CD4-positive, alpha-beta T cell treated with Interleukin-1 beta for 1 hour (primary cell): ENCODE measurements at regions not wholly inside any gene's neighbourhood (a gene's known extent, or its start where the extent isn't known, plus 50 kb on each side); places are given as distances from the start of the nearest gene placed in this dataset.
"Not testable (repeated sequence)": the region's sequence is repeated elsewhere in the genome, so short reads cannot be mapped to it uniquely, and the experiment has no call there.

ENCODE experiments used
- DNase-seq, 2 donors: peaks; one replicate each; pipeline ENCODE4 v3.0.0-alpha.2; 2020 to 2022

DNA sequence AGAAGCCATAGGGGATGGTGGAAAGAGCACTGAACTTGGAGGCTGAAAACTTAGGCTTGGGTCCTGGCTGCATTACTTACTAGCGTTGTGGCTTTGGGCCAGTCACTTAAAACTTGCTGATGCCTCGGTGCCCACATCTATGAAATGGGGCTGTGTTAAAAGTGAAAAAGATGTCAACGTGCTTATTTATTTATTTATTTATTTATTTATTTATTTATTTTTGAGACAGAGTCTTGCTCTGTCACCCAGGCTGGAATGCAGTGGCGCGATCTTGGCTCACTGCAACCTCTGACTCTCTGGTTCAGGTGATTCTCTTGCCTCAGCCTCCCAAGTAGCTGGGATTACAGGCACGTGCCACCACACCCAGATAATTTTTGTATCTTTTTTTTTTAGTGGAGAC, 94.3 kb downstream of the MRM1 start:
- DNase-seq: not testable (repeated sequence)

DNA sequence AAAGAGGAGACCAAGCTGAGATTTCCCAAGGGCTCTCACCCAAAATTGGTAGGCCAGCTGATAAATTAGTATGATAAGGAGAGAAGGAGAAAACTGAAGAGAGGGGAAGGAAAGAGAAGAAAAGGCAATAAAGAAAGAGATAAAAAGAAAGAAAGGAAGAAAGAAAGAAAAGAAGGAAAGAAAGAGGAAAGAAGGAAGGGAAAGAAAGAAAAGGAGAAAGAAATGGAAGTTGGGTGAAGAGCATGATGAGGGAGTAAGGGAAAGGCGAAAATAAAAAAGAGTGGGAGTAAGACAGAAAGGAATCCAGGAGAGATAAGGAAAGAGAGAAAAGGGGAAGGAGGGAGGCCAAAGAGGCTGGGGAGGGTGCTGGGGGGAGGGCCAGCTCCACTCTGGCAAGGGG, 95.4 kb downstream of the MRM1 start:
- DNase-seq: no peak

DNA sequence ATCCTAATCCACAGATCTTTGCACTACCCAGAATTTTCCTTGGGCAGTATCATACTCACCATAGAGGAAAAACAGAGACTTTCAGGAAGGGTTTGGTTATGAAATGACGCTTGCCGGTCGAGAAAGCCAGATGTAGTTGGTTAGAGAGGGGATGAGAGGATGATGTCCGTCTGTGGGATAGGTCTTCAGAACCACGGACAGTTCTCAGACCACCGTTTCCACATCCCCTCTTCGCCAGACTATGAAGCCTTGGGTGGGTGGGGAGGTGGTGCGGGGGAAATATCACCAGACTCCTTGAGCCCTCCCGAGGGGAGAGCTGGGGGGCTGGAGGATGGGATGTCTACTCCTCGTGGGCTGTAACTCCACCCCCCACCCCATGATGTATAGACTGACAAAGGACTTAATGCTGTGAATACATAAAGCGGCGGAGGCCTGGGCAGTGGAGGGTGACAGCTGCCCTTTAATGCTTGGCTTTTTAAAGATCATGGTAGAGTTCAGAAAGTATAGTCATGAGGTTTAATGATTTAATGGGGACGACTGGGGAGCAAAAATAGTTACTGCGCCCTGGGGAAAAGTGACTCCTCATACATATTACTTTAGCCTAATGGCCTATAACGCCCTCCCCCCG, 96.6 kb downstream of the MRM1 start:
- no peak for DNase-seq

DNA sequence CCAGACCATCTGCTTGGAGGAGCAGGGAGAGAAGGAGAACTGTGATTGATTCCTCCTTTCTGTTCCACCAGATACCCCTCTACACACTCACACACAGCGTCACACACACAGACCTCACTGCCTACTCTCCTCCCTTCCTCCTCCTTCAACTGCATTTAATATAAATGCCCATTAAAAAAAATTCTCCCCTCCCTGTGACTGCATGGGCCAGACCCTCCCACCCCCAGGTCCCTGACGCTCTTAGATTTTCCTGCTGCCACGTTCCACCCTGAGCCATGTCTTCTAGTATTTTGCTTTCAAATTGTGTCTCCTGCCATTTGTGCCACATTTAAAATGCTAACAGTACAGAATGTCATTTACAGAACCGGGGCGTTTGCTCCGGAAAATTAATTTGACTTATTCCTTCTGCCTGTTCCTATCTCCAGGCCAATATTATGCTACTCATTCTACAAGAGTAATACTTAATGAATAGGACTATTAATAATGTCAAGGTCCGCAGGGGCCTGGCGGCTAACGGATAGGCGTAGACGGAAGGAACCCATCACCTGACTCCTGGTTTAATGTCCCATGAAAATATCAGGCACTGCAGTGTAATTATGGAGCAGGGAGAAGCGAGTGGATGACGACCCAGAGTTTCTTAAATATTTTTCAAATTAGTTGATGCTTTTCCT, 100.2 kb downstream of the MRM1 start:
- no peak for DNase-seq

DNA sequence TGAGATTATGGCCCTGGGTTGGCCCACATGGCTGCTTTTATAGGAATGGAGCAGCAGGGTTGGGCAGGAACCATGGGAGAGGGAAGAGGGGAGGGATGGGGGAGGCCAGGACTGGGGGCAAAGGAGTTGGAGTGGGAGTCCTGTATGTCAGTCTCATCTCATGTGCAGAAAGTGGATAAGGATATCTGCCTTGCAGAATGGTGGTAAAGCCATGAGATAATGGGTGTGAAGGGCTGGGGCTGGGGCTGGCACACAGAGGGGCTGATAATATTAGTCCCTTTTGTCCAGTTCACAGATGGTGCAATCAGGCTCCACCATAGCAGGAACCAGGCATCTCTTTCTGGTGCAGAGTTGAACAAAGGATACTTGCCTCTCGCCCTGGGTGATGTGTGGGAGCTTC, 101.3 kb downstream of the MRM1 start:
- no peak for DNase-seq

DNA sequence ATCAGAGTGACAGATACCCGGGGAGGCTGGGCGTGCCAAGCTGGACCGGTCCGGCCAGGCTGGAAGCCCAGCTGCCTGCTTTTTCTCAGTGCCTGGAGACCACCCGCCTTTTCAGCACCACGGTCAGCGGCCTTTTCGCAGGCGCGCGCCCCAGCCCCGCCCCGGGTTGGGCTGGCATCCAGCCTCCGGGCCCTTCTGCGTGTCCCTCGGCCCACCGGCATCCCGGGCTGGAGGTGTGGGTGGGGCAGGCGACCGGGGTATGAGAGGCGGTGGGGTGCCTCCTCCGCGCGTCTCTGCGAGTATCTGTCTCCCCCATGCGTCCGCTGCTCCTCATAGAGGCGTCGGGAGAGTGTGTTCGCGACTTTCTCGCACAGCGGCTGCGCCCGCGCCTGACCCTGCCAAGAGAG, 102.5 kb downstream of the MRM1 start:
- DNase-seq: peak in 1 of 2 donors; percentile 21

DNA sequence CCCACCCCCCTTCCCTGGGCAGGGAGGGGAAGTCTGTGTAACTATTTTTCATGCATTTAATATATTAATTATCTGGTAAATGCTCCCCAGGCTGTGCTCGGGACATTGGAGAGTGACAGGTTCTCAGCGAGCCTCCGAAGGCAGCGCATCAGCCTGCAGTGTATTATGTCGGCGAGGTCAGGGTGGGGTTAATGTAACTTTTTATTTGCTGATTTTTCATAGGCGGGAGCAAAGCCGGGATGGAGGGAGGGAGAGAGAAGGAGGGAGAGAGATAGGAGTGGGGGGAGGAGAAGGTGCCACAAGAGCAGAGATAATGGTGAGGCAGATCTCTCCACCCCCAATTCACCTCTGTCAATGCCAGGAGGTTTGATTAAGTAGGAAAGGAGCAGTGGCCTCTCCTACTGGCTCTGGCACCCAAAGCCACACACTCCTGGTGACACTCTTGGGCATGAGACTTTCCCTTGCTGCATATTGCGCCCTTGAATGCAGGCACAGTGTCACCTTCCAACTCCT, 104.0 kb downstream of the MRM1 start:
- no peak for DNase-seq

DNA sequence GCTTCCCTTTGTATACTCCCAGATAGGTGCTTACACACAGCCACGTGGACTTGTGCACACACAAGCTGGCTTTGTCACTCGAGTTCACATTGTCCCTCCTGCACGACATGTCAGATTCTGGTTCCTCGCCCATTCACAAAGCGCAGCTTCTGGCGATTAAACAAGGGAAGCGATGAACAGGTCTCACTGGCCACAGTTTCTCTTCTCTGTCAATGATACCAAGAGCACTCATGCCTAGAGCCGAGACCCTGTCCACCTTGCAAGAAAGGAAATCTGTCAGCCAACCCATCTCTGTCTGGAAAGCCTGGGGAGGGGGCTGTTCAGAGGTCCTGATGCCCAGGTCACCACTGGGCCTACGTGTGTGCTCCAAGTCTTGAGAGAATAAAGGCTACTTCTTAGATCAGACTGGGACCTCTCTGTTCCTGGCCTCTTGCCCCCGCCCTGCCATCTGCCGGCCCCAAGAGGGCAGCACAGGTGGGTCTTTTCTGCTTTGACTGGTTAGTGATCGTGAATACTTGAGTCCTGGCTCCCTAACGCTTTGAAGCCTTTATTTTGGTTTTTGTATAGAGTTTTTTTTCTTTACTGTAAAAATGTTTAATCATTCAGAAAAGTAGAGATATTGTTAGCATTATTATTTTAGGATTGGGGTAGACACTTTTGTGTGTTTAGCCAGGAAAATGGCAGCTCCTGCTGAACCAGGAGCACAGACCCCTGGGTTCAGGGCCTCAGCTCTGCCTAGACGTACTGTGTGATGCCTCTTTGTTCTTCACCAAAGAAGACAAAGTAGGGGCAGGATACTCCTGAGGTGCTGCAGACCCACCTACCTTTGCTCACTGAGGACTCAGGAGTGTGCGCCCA, 104.7 kb downstream of the MRM1 start:
- peak; percentile 37 to 52 for DNase-seq

DNA sequence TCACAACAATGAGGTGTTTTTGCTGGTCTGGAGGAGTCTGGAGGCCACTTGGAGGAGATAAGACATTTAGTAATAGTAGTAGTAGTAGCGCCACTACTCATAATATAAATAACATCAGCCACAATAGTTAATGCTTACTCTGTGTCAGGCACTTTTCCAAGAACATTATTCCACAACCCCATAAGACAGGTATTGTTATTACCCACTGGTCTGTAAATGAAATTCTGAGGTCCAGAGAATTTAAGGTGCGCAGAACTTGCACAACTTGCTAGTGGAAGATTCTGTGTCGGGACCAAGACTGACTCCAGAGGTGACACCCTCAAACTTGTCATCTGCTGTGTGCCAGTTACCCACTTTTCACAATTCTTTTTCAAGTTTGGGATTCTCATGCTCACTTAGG, 106.5 kb downstream of the MRM1 start:
- DNase-seq: no peak

DNA sequence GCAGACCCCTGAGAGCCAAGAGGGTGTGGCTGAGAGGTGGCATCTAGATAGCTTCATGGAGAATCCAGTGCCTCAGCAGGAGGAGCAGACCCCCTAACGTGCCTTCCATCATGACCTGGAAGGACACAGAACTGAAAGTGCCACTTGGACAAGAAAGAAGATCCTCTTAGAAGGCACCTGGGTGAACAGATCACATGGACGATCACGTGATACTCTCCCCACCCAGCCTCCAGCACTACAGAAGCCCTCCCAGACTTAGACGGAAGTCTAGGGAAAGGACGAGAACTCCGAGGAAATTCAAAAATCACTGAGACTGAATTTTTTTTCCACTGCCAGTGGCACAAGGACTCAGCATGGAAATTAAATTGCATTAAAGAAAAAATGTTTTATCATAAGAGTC, 113.4 kb downstream of the MRM1 start:
- DNase-seq: no peak

DNA sequence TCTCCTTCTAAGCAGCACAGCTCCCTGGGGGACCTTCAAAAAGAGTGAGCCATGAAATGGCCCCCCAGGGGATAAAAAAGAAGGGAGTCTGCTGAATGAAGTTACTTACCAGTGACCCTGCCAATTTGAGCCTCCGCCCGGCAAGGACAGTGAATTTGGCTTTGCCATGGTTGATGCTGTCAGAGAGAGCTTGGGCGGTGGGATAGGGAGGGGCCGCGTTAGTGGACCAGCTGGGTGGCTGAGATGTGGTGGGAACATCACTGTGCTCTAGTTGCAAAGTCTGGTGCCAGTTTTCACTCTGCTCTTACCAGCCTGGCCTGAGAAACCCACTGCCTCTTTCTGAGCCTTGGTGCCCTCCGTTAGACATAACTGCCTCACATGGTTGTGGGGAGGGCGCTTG, 114.6 kb downstream of the MRM1 start:
- DNase-seq: no peak

DNA sequence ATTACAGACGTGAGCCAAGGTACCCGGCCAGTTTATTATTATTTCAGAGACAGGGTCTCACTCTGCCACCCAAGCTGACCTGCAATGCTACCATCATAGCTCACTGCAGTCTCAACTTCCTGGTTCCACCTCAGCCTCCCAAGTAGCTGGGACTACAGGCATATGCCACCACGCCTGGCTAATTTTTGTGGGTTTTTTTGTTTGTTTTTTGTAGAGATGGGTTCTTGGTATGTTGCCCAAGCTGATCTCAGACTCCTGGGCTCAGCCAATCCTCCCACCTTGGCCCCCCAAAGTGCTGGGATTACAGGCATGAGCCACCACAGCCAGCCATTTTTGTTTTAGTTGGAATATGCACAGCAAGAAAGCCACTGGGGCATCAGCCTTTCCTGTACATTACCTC, 115.7 kb downstream of the MRM1 start:
- DNase-seq: no peak

DNA sequence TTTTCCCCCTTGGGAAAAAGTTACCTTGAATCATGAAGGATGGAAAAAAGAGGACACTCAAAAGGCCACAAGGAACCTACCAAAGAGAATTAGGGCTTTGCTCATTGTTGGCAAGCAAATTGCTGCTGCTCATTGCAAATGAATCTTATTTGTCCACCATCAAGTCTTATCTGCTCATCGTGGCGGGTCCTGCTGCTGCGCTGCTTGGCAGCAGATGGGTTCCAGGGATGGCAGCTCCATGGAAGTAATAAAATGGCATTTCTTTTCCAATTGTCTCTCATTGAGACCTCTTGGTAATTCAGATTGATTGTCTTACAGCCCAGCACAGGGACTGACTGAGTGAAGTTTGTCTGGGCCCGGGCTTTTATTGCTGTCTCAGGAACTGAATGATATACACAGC, 118.7 kb downstream of the MRM1 start:
- DNase-seq: no peak

DNA sequence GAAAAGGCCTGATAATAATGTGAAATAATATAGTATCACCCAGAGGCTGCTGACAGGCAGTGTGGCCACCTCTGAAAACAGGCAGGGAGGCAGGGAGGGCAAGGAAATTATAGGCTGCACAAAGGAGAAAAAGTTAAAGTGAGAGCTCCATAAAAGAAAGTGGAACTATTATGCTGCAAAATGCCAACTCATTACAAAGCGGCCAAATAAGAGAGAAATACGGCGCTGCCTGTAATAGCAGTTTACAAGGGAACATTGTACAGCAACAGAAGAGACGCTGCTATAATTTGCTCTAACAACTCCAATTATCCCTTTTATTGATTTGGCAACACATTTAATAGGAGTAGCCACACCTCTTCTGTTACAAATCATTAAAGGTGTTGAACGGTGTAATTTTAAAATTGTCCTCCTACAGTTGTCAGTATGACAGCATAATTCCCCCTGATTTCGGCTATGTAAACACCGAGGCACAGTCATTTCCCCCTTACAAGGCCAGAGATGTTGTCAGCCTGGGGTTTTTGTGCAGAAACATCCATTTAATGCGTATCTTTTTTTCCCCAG, 120.3 kb downstream of the MRM1 start:
- DNase-seq: no peak

DNA sequence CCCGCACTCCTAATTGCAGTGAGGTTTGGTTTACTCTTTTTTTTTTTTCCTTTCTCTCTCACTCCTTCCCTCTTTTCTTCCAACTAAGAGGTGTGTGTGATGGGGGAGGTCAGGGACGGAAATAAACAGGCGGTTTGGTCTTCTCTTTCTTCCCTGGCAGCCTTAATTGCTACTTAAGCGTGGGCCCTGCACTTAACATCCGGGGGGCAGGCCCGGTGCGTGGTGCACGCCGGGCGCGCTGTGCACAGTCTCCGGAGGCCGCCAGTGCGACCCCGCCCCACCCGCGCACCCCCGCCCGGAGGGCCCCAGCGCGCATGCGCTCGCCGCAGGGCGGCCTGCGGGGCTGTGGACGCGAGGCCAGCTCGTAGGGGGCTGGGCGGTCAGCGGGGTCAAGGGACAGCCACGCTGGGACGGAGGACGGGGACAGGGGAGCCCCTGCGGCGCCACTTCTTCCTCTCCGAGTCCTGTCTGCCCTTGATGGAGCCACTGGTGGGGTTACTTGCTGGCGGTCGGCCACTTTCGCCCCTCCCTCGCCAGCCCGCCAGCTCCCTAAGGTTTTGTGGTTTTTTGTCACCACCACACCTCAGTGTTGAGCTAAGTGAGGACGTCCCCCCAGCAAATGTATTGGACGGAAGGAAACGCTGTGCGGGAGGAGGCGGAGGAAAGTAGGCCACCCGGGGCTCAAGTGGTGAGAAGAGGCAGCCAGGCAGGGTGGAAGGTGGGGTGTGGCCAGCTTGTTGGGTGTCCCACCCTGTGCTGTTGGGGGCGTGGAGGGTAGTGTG, 120.9 kb downstream of the MRM1 start:
- peak; percentile 79 to 83 for DNase-seq

DNA sequence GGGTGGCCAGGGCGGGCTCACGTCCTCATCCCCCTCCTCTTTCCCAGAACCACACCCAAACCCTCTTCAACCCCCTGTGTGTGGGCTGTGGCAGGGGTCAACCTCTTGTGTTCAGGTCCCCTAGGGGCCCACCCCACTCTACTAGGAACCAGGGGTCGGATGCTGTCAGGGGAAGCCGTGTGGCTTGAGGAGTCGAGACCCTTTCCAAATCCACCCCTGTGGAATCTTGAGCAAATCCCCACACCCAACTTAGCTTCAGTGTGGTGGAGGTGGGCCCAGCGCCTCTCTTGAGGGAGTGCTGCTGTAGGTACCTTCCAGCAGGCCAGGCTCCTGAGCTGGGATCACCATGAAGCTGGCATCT, 121.5 kb downstream of the MRM1 start:
- no peak for DNase-seq

DNA sequence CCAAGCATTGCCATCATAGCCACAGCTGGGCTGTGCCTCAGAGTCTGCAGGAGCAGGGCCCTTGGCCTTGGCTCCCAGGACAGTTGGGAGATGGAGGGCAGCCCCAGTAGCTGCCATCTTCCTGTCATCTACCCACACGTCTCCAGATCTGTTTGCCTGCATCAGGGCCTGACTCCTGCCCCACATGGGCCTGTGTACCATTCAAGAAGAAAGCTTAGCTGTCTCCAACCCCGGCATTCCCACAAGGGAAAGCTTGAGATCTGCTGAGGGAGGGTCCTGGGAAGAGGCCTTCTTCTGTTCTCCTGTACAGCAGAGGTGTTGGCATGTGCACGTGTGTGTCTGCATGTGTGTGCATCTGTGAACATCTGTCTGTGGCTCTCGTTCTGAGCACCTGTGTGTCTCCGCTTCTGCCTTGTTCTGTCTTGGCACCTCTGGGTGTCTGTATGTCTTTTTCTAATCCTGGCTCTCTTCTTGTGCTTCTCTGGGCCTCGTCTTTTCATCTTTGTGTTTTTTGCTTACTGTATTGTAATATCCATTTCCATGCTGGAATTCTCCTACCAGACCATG, 122.2 kb downstream of the MRM1 start:
- DNase-seq: no peak

DNA sequence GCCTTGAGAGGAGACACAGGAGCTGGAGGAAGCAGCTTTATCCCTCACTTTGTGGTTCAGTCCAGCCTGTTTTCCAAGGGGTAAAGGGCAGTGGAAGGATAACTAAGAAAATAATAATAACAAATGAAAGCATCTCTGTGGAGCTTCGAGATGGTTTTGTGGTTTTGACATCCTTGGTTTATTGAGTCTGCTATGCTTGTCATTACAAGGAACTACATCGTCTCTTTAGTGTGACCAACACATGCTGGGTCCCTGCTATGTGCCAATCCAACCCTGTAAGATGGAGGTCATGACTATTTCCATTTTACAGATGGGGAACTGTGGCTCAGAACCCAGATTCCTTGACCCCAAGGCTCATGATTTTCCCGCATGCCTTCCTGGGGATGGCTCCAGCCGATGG, 124.8 kb downstream of the MRM1 start:
- no peak for DNase-seq

DNA sequence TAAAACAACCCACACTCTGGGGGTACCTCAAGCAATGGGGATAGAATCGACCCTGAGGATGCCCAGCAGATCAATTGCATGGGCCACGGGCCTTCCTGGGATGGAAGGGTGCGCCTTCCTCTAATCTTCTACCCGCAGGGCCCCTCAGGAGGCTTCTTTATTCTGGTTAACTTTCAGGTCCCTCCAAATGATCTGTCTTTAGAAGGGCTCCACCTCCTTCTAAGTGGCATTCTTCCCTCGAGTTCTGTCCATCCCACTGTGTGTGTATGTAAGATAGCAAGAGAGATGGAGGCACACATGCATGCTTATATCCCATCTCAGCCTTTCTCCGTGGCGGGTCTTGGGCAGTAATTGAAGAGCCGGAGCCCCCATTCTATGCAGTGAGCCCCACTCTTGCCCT, 125.7 kb downstream of the MRM1 start:
- DNase-seq: no peak

DNA sequence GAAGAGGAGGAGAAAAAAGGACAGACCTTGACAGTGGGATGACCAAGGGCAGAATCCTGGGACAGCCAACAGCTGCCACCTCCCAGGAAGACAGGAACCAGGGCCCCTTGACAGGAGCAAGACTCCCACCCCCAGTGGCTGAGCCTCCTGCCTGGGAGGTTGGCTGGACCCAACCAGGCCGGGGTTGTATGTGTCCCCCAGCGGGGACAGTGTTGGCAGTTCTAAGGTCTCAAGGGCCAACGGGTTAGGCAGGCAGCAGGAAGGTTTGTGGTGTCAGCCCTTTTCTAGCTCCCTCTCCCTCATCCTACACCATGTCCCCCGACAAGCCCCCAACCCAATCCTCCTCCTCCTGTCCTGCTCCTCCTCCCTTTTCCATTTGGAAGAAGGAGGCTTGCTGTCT, 126.2 kb downstream of the MRM1 start:
- DNase-seq: no peak

DNA sequence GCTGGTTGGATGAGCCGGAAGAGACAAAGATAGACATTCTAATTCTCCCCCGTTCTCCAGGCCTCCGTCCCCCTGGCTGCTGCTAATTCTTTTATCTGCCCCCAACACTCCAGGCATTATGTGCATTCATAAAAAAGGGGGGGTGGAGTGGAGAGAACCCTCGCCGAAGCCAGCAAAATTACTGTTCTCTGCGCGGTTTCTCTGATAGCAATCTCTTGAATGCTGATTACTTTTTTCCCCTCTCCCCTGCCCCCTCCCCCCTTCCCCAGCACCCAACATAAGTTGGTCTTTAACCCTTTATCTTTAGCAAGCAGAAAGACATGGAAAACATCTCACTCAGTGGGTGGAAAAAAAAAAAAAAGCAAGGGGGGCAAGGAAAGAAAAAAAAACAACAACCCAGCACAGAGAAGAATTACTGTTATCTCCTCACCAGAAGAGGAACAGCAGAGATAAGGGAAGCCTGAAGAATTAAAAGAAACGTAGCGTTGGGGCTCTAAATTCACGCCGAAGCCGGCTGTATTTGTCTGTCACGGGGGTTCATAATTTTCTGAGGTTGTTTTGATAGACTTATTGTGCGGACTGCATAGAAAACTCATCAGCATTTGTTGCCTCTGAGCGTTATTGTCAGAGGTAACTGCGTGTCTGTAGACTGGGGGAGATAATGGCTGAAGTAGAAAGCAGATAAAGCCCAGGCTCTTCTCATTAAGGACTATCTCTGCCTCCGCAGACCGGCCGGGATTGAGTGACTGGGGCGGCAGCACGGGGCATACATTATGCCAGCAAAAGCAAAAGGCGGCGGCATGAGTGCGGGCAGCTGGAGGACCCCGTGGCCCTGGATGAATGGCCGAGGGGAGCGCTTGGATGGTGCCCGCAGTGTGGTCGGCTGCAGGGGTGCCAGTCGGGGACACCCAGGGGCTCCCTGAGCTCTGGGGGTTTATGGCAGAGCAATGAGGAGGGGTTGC, 126.9 kb downstream of the MRM1 start:
- peak in 1 of 2 donors; percentile 6 for DNase-seq
